ENCODE measurements at regions not wholly inside any gene's neighbourhood (a gene's known extent, or its start where the extent isn't known, plus 50 kb on each side); places are given as distances from the start of the nearest gene placed in this dataset.

- Histone ChIP-seq H2AFZ (ENCODE audit: low read depth, low read length) (no peak overlapping the region), H3K4me1 (ENCODE audit: low read length) (no peaks in the 10 kb centered on the region), H3K27ac (ENCODE audit: low read length) (no peak overlapping the region), H3K27me3 (ENCODE audit: low read depth, low read length) (no peaks in the 10 kb centered on the region), H3K79me2 (ENCODE audit: low read length) (no peaks in the 10 kb centered on the region), H3K4me2 (ENCODE audit: low read length) (no peak overlapping the region), H3K9ac (ENCODE audit: low read length) (no peak overlapping the region), H3K36me3 (replicated peaks; ENCODE audit: low read depth, low read length) (no peaks in the 10 kb centered on the region), H4K20me1 (ENCODE audit: insufficient read depth, low read length) (no peaks in the 10 kb centered on the region), H3K9me3 (ENCODE audit: insufficient read depth, low read length) (no peaks in the 10 kb centered on the region), H3K4me3 (ENCODE audit: low read length) (no peak overlapping the region)
- no peak for TF ChIP-seq EZH2phosphoT487 (IDR thresholded peaks at IDR 0.05; ENCODE audit: low read depth)
- TF ChIP-seq, protein P1, sequence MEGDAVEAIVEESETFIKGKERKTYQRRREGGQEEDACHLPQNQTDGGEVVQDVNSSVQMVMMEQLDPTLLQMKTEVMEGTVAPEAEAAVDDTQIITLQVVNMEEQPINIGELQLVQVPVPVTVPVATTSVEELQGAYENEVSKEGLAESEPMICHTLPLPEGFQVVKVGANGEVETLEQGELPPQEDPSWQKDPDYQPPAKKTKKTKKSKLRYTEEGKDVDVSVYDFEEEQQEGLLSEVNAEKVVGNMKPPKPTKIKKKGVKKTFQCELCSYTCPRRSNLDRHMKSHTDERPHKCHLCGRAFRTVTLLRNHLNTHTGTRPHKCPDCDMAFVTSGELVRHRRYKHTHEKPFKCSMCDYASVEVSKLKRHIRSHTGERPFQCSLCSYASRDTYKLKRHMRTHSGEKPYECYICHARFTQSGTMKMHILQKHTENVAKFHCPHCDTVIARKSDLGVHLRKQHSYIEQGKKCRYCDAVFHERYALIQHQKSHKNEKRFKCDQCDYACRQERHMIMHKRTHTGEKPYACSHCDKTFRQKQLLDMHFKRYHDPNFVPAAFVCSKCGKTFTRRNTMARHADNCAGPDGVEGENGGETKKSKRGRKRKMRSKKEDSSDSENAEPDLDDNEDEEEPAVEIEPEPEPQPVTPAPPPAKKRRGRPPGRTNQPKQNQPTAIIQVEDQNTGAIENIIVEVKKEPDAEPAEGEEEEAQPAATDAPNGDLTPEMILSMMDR (IDR thresholded peaks at IDR 0.05; ENCODE audit: low read depth, low read length), result no peak
These were observed 540.8 kb downstream of the PRELID2 start for GRCh38 chr5:145294331-145294730.

DNA sequence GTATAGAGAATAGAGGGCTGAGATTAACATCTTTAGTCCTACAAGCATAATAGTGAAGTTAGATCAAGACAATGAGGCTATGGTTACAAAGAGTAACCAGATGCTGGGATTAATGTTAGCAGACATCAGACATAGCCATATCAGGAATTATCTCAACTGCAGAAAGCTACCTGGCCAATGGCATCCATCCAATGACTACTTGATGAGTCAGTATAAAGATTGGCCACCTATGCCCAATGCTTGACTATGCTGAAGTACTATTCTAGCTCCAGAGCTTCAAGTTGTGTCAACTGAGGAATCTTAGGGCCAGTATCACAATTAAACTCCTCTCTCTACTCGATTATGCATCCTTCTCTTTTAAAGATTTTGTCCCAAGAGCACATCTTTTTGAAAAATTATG, 541.4 kb downstream of the PRELID2 start:
- no peak overlapping the region for H3K27ac ChIP-seq (ENCODE audit: low read length)
- no peak for TF ChIP-seq EZH2phosphoT487 (IDR thresholded peaks at IDR 0.05; ENCODE audit: low read depth)
- TF ChIP-seq, protein P1 (IDR thresholded peaks at IDR 0.05; ENCODE audit: low read depth, low read length), result no peak
- no peaks in the 10 kb centered on the region for H3K9me3 ChIP-seq (ENCODE audit: insufficient read depth, low read length)
- H3K9ac ChIP-seq (ENCODE audit: low read length), result no peak overlapping the region
- no peaks in the 10 kb centered on the region for H3K36me3 ChIP-seq (replicated peaks; ENCODE audit: low read depth, low read length)
- H2AFZ ChIP-seq (ENCODE audit: low read depth, low read length), result no peak overlapping the region
- no peaks in the 10 kb centered on the region for H4K20me1 ChIP-seq (ENCODE audit: insufficient read depth, low read length)
- no peaks in the 10 kb centered on the region for H3K27me3 ChIP-seq (ENCODE audit: low read depth, low read length)
- H3K4me2 ChIP-seq (ENCODE audit: low read length), result no peak overlapping the region
- no peak overlapping the region for H3K4me3 ChIP-seq (ENCODE audit: low read length)
- no peaks in the 10 kb centered on the region for H3K79me2 ChIP-seq (ENCODE audit: low read length)
- H3K4me1 ChIP-seq (ENCODE audit: low read length), result no peaks in the 10 kb centered on the region

GRCh38 chr5:145292278-145292677, 542.9 kb downstream of the PRELID2 start:
- Histone ChIP-seq H3K27ac (ENCODE audit: low read length) (no peak overlapping the region), H2AFZ (ENCODE audit: low read depth, low read length) (no peak overlapping the region), H3K9ac (ENCODE audit: low read length) (no peak overlapping the region), H4K20me1 (ENCODE audit: insufficient read depth, low read length) (no peaks in the 10 kb centered on the region), H3K4me1 (ENCODE audit: low read length) (no peaks in the 10 kb centered on the region), H3K36me3 (replicated peaks; ENCODE audit: low read depth, low read length) (no peaks in the 10 kb centered on the region), H3K4me2 (ENCODE audit: low read length) (no peak overlapping the region), H3K79me2 (ENCODE audit: low read length) (no peaks in the 10 kb centered on the region), H3K27me3 (ENCODE audit: low read depth, low read length) (no peaks in the 10 kb centered on the region), H3K4me3 (ENCODE audit: low read length) (no peak overlapping the region), H3K9me3 (ENCODE audit: insufficient read depth, low read length) (no peaks in the 10 kb centered on the region)
- TF ChIP-seq, protein P1 (IDR thresholded peaks at IDR 0.05; ENCODE audit: low read depth, low read length), result no peak
- TF ChIP-seq EZH2phosphoT487 (IDR thresholded peaks at IDR 0.05; ENCODE audit: low read depth), result no peak

DNA sequence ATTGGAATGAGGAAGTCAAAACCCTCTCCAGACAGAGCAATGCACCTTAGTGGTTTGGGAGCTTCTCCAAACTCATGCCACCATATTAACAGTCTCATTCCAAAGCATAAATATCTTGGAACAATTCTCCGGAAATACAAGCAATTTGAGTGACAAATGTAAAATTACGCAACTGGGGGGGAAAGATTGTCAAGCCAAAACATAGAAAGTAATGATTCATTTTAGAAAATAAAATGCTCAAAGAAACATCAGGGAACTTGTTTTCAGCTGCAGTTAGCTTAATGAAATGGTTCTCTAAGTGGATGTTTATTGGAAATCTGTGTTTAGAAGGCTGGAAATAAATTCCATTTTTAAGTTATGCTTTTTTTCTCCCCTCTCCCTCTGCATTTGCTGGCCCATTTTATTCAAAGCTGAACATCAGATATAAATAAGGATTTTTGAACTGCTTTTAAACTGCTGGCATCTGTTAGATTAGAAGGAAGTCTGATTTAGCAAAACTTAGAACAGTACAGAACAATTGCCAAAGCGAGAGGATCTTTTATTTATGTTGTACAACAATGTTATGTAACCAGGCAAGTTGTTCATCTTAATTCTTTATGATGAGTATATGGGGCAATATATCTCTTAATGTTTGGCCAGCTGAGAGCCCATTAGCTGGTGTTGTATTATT, 551.9 kb downstream of the PRELID2 start:
- no peaks in the 10 kb centered on the region for H3K79me2 ChIP-seq (ENCODE audit: low read length)

More for the DNA sequence above, 551.9 kb downstream of the PRELID2 start:
- no peak overlapping the region for H3K4me2 ChIP-seq (ENCODE audit: low read length)
- H3K36me3 ChIP-seq (replicated peaks; ENCODE audit: low read depth, low read length), result no peaks in the 10 kb centered on the region
- no peak overlapping the region for H3K27ac ChIP-seq (ENCODE audit: low read length)
- H2AFZ ChIP-seq (ENCODE audit: low read depth, low read length), result no peak overlapping the region
- H3K9me3 ChIP-seq (ENCODE audit: insufficient read depth, low read length), result no peaks in the 10 kb centered on the region
- no peak overlapping the region for H3K9ac ChIP-seq (ENCODE audit: low read length)
- TF ChIP-seq, protein P1 (IDR thresholded peaks at IDR 0.05; ENCODE audit: low read depth, low read length), result no peak
- no peak for TF ChIP-seq EZH2phosphoT487 (IDR thresholded peaks at IDR 0.05; ENCODE audit: low read depth)
- no peak overlapping the region for H3K4me3 ChIP-seq (ENCODE audit: low read length)
- no peaks in the 10 kb centered on the region for H4K20me1 ChIP-seq (ENCODE audit: insufficient read depth, low read length)
- no peaks in the 10 kb centered on the region for H3K27me3 ChIP-seq (ENCODE audit: low read depth, low read length)
- no peaks in the 10 kb centered on the region for H3K4me1 ChIP-seq (ENCODE audit: low read length)
